ENCODE measurements at regions not wholly inside any gene's neighbourhood (a gene's known extent, or its start where the extent isn't known, plus 50 kb on each side); places are given as distances from the start of the nearest gene placed in this dataset.

- H3K18ac ChIP-seq (ENCODE audit: insufficient read length, low read depth, low read length), result no peak overlapping the region
- H3K4ac ChIP-seq (ENCODE audit: low read depth, low read length), result no peak overlapping the region
- no peak overlapping the region for H3K27ac Mint-ChIP-seq
- H3K14ac ChIP-seq (ENCODE audit: insufficient read depth, low read length), result no peak overlapping the region
- no peak overlapping the region for H2AK5ac ChIP-seq (ENCODE audit: insufficient read length, low read length)
- no peak overlapping the region for H2BK20ac ChIP-seq (ENCODE audit: low read depth, low read length, poor library complexity, severe bottlenecking)
- H4K8ac ChIP-seq (replicated peaks; ENCODE audit: insufficient read length, low read depth, low read length), result no peak overlapping the region
- H3K23ac ChIP-seq (ENCODE audit: insufficient read length, low read depth, low read length), result no peak overlapping the region
- H4K91ac ChIP-seq (ENCODE audit: insufficient read length, low read depth, low read length), result no peak overlapping the region
- no peak overlapping the region for H2BK15ac ChIP-seq (ENCODE audit: low read depth, low read length)
- no peaks in the 10 kb centered on the region; a peak in 1 of 5 replicates for H3K9me3 Mint-ChIP-seq
- no peaks in the 10 kb centered on the region for H3K4me1 Mint-ChIP-seq
- H3K56ac ChIP-seq (ENCODE audit: insufficient read length, low read depth, low read length), result no peak overlapping the region
- H3K79me2 ChIP-seq (ENCODE audit: insufficient read depth, low read length), result no peaks in the 10 kb centered on the region
- H3T11ph ChIP-seq (ENCODE audit: low read length), result no peak overlapping the region
- no peak overlapping the region for H3K4me3 Mint-ChIP-seq
- no peaks in the 10 kb centered on the region for H4K20me1 ChIP-seq (ENCODE audit: control insufficient read depth, insufficient read depth, insufficient read length)
- no peaks in the 10 kb centered on the region for H3K9me3 ChIP-seq (ENCODE audit: control insufficient read depth, low read depth, low read length)
- H3K27ac ChIP-seq (ENCODE audit: insufficient read length, low read depth, low read length), result no peak overlapping the region
- no peak overlapping the region for H2BK12ac ChIP-seq (ENCODE audit: insufficient read length, low read depth, low read length)
- no CpG with 5 or more reads among the region's 4 CpGs for WGBS (ENCODE audit: extremely low coverage, insufficient read length, low lambda C conversion rate)
- H3K9ac ChIP-seq (ENCODE audit: extremely low read depth, insufficient read length, low read length), result no peak overlapping the region
- no peak overlapping the region for H3K4me2 ChIP-seq (ENCODE audit: insufficient read depth, insufficient read length, low read length)
- H3K79me1 ChIP-seq (ENCODE audit: insufficient read depth, low read depth, low read length, poor library complexity, severe bottlenecking), result no peaks in the 10 kb centered on the region
- no peak overlapping the region for H2AFZ ChIP-seq (ENCODE audit: low read length)
- H3K23me2 ChIP-seq (ENCODE audit: insufficient read length, low read depth, low read length, poor library complexity, severe bottlenecking), result no peaks in the 10 kb centered on the region
- H2BK5ac ChIP-seq (ENCODE audit: insufficient read length, low read length), result no peak overlapping the region
- H2BK120ac ChIP-seq (ENCODE audit: low read depth, low read length, poor library complexity, severe bottlenecking), result no peak overlapping the region
- H4K5ac ChIP-seq (ENCODE audit: insufficient read length, low read depth, low read length), result no peak overlapping the region
- H3K27me3 Mint-ChIP-seq (ENCODE audit: low read depth), result no peaks in the 10 kb centered on the region
- H3K27me3 ChIP-seq (ENCODE audit: insufficient read depth, low read length), result no peaks in the 10 kb centered on the region
- no peaks in the 10 kb centered on the region for H3K4me1 ChIP-seq (ENCODE audit: insufficient read depth, low read length)
- TF ChIP-seq CTCF (conservative IDR thresholded peaks at IDR 0.05), result no peak
- no peaks in the 10 kb centered on the region for H3K36me3 Mint-ChIP-seq (ENCODE audit: insufficient read depth in 1 of 3, low read depth in 3 of 3)
- no peak for DNase-seq
Measured at GRCh38 chr13:22469452-22469851, 711.3 kb upstream of the SGCG start.
